Retinal pigment epithelial cell (primary cell): ENCODE measurements at regions not wholly inside any gene's neighbourhood (a gene's known extent, or its start where the extent isn't known, plus 50 kb on each side); places are given as distances from the start of the nearest gene placed in this dataset.

Experiments used
- DNase-seq: peaks from one replicate; pipeline ENCODE4 v3.0.0-alpha.2; 2010; ENCODE audit warnings: low read depth
- H3K4me3 ChIP-seq: 2 replicates; pipeline ENCODE4 v1.5.1; 2011; ENCODE audit warnings: mild to moderate bottlenecking, low read length, control low read depth, moderate library complexity
- TF ChIP-seq, protein P1 (sequence below): conservative IDR thresholded peaks from 2 replicates; pipeline ENCODE4 v1.5.1; 2011; ENCODE audit warnings: low read depth, low read length, control low read depth, inconsistent platforms

DNA sequence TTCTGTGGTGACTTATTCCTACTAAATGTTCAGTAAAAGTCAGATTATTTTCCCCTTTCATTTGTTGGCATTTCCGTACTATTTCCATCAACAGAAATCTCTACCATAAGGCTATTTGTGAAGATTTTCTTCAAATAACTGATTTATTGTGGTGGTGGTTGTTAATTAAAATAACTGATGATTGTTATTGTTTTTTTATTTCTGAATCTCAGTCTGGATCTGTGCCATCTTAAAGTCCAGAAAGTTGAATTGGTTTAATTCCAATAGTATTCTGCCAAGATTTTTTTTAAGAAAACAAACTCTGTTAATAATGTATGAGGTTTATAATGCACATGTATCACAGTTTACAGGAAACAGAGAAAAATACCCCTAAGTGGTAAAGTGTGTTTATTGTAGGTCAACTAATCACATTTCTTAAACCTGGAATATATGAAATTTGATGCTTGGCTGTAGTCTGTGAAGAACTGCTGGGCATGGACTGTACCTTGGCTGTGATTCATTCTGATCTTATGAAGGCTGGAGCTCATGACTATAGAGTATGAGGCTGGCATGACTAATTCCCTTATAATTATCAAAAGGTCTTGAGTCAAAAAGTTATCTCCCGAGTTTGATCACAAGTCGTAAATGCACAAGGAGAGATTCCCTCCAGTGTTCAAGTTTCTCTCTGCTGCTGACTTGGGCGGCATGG lies 134.2 kb upstream of the RND3 start:
- TF ChIP-seq, protein P1, sequence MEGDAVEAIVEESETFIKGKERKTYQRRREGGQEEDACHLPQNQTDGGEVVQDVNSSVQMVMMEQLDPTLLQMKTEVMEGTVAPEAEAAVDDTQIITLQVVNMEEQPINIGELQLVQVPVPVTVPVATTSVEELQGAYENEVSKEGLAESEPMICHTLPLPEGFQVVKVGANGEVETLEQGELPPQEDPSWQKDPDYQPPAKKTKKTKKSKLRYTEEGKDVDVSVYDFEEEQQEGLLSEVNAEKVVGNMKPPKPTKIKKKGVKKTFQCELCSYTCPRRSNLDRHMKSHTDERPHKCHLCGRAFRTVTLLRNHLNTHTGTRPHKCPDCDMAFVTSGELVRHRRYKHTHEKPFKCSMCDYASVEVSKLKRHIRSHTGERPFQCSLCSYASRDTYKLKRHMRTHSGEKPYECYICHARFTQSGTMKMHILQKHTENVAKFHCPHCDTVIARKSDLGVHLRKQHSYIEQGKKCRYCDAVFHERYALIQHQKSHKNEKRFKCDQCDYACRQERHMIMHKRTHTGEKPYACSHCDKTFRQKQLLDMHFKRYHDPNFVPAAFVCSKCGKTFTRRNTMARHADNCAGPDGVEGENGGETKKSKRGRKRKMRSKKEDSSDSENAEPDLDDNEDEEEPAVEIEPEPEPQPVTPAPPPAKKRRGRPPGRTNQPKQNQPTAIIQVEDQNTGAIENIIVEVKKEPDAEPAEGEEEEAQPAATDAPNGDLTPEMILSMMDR, result no peak
- peak; percentile 92 for DNase-seq
- H3K4me3 ChIP-seq, result no peak overlapping the region

- TF ChIP-seq, protein P1, result no peak
- H3K4me3 ChIP-seq, result no peak overlapping the region
- no peak for DNase-seq
These were observed 133.4 kb upstream of the RND3 start for GRCh38 chr2:150620855-150621254.

DNA sequence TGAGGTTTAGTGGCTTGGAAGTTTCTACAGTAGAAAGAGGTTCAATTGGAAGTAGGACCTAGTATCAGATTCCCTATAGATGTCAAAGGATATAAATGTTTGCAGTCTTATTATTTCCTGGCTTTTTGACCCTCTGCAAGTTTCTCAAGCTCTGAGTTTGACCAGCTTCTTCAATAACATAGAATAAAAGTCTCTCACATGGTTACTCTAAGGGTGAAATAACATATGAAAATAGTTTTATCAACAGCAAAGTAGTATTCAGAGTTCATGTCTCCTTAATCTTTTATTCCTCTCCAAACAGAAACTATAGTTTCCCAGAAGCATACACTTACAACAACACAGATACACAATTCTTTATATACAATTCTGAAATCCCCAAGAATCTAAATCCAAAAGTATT lies 132.9 kb upstream of the RND3 start:
- H3K4me3 ChIP-seq, result no peak overlapping the region
- DNase-seq, result no peak
- TF ChIP-seq, protein P1, result no peak

DNA sequence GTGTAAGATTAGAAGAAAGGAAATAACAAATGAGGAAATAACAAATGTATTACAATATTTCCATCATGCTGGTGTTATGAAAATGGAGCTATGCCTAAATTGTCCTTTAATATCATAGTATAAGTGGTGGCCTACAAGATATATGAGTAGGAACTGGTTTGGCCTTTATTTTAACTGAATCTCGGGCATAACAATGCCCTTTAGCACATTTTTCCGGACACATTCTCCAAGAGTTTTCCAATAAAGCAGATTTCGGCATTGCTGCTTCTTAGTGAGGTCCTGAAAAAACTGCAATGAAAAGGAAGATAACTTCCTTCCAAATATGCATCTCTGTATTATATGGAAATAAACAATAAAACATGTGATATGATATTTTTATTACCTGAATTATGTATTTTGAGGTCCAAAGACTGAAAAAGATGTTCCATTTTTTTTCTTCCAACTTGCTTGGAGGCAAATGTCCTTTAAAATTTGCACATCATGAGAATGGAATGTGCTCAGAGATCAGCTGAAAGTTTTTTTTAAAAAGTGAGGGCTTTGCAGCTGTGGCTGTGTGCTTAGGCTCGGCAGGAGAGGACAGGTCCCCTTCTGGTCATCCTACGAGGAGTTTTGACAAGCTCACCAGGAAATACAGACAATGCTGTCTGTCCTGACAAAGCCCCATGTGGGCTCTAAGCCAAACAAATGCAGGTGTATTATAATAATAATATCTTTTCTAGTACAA lies 132.3 kb upstream of the RND3 start:
- no peak for DNase-seq

DNA sequence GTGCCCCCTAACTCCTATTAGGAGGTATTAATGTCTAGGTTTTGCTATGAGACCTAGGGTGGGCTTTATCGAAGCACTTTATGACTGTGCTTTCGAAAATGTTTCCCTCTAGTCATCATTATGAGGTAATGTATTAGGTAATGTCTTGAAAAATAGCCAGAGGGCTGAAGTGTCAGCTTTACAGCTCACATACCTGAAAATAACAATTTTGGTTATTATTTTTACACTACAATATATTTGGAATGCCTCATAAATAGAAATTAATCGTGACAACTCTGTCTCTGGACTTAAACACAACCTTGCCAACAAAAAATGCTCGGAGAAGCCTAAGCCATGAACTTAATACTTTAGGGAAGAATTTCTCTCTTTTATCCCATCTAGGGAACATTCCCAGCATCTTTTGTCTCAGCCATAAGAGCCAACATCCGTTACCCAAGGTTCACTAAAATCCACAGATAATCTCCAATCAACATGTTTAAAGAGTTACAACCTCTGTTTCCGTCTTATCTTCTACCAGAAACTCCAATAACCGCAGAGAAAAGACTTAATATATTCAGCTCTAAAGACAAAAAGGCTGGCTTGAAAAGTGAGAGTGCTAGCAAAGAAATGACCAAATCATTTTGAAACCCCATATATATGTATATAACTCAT lies 130.9 kb upstream of the RND3 start:
- peak; percentile 23 for DNase-seq
- H3K4me3 ChIP-seq, result no peak overlapping the region
- TF ChIP-seq, protein P1, result no peak

More for the DNA sequence above, 132.3 kb upstream of the RND3 start:
- H3K4me3 ChIP-seq, result no peak overlapping the region
- TF ChIP-seq, protein P1, result no peak

GRCh38 chr2:150617351-150617978 lies 130.0 kb upstream of the RND3 start:
- DNase-seq, result no peak
- TF ChIP-seq, protein P1, result no peak
- no peak overlapping the region for H3K4me3 ChIP-seq
